ENCODE measurements at regions not wholly inside any gene's neighbourhood (a gene's known extent, or its start where the extent isn't known, plus 50 kb on each side); places are given as distances from the start of the nearest gene placed in this dataset.

GRCh38 chr22:49181431-49181830 lies 646.2 kb downstream of the BRD1 start:
- H3K79me2 ChIP-seq (ENCODE audit: insufficient read depth): no peaks in the 10 kb centered on the region
- TF ChIP-seq EZH2phosphoT487 (IDR thresholded peaks at IDR 0.05; ENCODE audit: insufficient read depth, low read depth): no peak
- no peak for TF ChIP-seq EZH2 (IDR thresholded peaks at IDR 0.05; ENCODE audit: insufficient read depth, poor library complexity, severe bottlenecking)
- 38 to 41% methylated on average over 13 of the region's 13 CpGs for WGBS, 2 experiments (ENCODE audit: low coverage in 1 of 2, low lambda C conversion rate in 2 of 2, missing lambda C conversion rate in 2 of 2)
- in situ Hi-C loops (cut with MboI): no loop called here
- no peak overlapping the region for H3K9ac ChIP-seq
- H3K4me1 ChIP-seq (ENCODE audit: insufficient read depth): no peaks in the 10 kb centered on the region
- H3K4me3 ChIP-seq: no peak overlapping the region
- no peaks in the 10 kb centered on the region for H3K9me3 ChIP-seq (ENCODE audit: low read depth)
- H3K9me2 ChIP-seq (ENCODE audit: insufficient read depth): no peaks in the 10 kb centered on the region
- H4K20me1 ChIP-seq (ENCODE audit: insufficient read depth): no peaks in the 10 kb centered on the region
- no peak for DNase-seq
- H3K27me3 ChIP-seq (replicated peaks; ENCODE audit: insufficient read depth): no peaks in the 10 kb centered on the region
- H2AFZ ChIP-seq: no peak overlapping the region
- H3K4me2 ChIP-seq (ENCODE audit: unreplicated experiment): no peak overlapping the region
- no peaks in the 10 kb centered on the region for H3K36me3 ChIP-seq (ENCODE audit: low read depth)
- no peak overlapping the region for H3K27ac ChIP-seq
- no peaks in the 10 kb centered on the region for H3F3A ChIP-seq (ENCODE audit: insufficient read depth)

- Histone ChIP-seq H2AFZ (no peak overlapping the region), H3K36me3 (ENCODE audit: low read depth) (no peaks in the 10 kb centered on the region), H3K9me2 (ENCODE audit: insufficient read depth) (no peaks in the 10 kb centered on the region), H3K9ac (no peak overlapping the region), H3K79me2 (ENCODE audit: insufficient read depth) (no peaks in the 10 kb centered on the region), H3K4me3 (no peak overlapping the region), H3K4me1 (ENCODE audit: insufficient read depth) (no peaks in the 10 kb centered on the region), H4K20me1 (ENCODE audit: insufficient read depth) (no peaks in the 10 kb centered on the region), H3K27me3 (replicated peaks; ENCODE audit: insufficient read depth) (no peaks in the 10 kb centered on the region), H3K27ac (no peak overlapping the region), H3F3A (ENCODE audit: insufficient read depth) (no peaks in the 10 kb centered on the region), H3K4me2 (ENCODE audit: unreplicated experiment) (no peak overlapping the region), H3K9me3 (ENCODE audit: low read depth) (no peaks in the 10 kb centered on the region)
- DNase-seq: no peak
- whole genome bisulfite sequencing, 2 experiments (ENCODE audit: low coverage in 1 of 2, low lambda C conversion rate in 2 of 2, missing lambda C conversion rate in 2 of 2): 44 to 46% methylated on average over 7 of the region's 7 CpGs
- no peak for TF ChIP-seq EZH2 (IDR thresholded peaks at IDR 0.05; ENCODE audit: insufficient read depth, poor library complexity, severe bottlenecking)
- no peak for TF ChIP-seq EZH2phosphoT487 (IDR thresholded peaks at IDR 0.05; ENCODE audit: insufficient read depth, low read depth)
- in situ Hi-C loops (cut with MboI): no loop called here
These were observed 647.0 kb downstream of the BRD1 start for GRCh38 chr22:49180683-49181024.

GRCh38 chr22:49179886-49180682 lies 647.6 kb downstream of the BRD1 start:
- H3K4me1 ChIP-seq (ENCODE audit: insufficient read depth): no peaks in the 10 kb centered on the region
- H3K36me3 ChIP-seq (ENCODE audit: low read depth): no peaks in the 10 kb centered on the region
- no peak overlapping the region for H3K4me3 ChIP-seq
- no peak overlapping the region for H3K27ac ChIP-seq
- in situ Hi-C loops (cut with MboI): no loop called here
- no peaks in the 10 kb centered on the region for H4K20me1 ChIP-seq (ENCODE audit: insufficient read depth)
- DNase-seq: no peak
- no peaks in the 10 kb centered on the region for H3F3A ChIP-seq (ENCODE audit: insufficient read depth)
- no peaks in the 10 kb centered on the region for H3K79me2 ChIP-seq (ENCODE audit: insufficient read depth)
- 45 to 48% methylated on average over 17 to 19 of the region's 19 CpGs for WGBS, 2 experiments (ENCODE audit: low coverage in 1 of 2, low lambda C conversion rate in 2 of 2, missing lambda C conversion rate in 2 of 2)
- no peaks in the 10 kb centered on the region for H3K9me3 ChIP-seq (ENCODE audit: low read depth)
- H2AFZ ChIP-seq: no peak overlapping the region
- no peak overlapping the region for H3K9ac ChIP-seq
- H3K27me3 ChIP-seq (replicated peaks; ENCODE audit: insufficient read depth): no peaks in the 10 kb centered on the region
- H3K4me2 ChIP-seq (ENCODE audit: unreplicated experiment): no peak overlapping the region
- no peaks in the 10 kb centered on the region for H3K9me2 ChIP-seq (ENCODE audit: insufficient read depth)
- TF ChIP-seq EZH2 (IDR thresholded peaks at IDR 0.05; ENCODE audit: insufficient read depth, poor library complexity, severe bottlenecking) (no peak), EZH2phosphoT487 (IDR thresholded peaks at IDR 0.05; ENCODE audit: insufficient read depth, low read depth) (no peak)

DNA sequence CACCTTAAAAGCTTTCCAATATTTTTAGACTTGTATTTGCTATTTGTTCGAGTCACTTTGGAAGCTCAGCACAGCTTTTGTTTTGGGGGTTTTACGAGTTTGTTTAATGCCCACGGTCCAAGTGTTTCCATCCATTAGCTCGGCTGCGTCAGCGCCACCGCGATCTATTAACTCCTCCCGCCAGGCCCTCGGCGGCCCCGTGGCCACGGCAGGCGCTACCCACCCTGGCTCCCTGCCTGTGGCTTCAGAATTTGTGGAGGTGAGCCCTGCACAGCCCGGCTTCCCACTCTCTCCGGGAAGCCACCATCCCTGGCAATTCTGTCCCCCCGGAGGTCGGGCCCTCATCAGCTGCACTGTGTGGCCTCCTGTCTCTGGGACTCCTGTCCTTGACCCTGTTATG lies 648.5 kb downstream of the BRD1 start:
- in situ Hi-C loops (cut with MboI): no loop called here
- no peaks in the 10 kb centered on the region for H3K9me3 ChIP-seq (ENCODE audit: low read depth)
- H3K4me2 ChIP-seq (ENCODE audit: unreplicated experiment): no peak overlapping the region
- H3K4me1 ChIP-seq (ENCODE audit: insufficient read depth): no peaks in the 10 kb centered on the region
- no peaks in the 10 kb centered on the region for H4K20me1 ChIP-seq (ENCODE audit: insufficient read depth)
- no peak overlapping the region for H3K27ac ChIP-seq
- H2AFZ ChIP-seq: no peak overlapping the region
- H3F3A ChIP-seq (ENCODE audit: insufficient read depth): no peaks in the 10 kb centered on the region
- no peaks in the 10 kb centered on the region for H3K36me3 ChIP-seq (ENCODE audit: low read depth)
- TF ChIP-seq EZH2phosphoT487 (IDR thresholded peaks at IDR 0.05; ENCODE audit: insufficient read depth, low read depth) (no peak), EZH2 (IDR thresholded peaks at IDR 0.05; ENCODE audit: insufficient read depth, poor library complexity, severe bottlenecking) (no peak)
- no peaks in the 10 kb centered on the region for H3K79me2 ChIP-seq (ENCODE audit: insufficient read depth)
- H3K4me3 ChIP-seq: no peak overlapping the region
- WGBS, 2 experiments (ENCODE audit: low coverage in 1 of 2, low lambda C conversion rate in 2 of 2, missing lambda C conversion rate in 2 of 2): 59 to 73% methylated on average over 12 to 18 of the region's 18 CpGs
- DNase-seq: no peak
- H3K9ac ChIP-seq: no peak overlapping the region
- H3K9me2 ChIP-seq (ENCODE audit: insufficient read depth): no peaks in the 10 kb centered on the region
- no peaks in the 10 kb centered on the region for H3K27me3 ChIP-seq (replicated peaks; ENCODE audit: insufficient read depth)
